B cell (primary cell): ENCODE measurements at regions not wholly inside any gene's neighbourhood (a gene's known extent, or its start where the extent isn't known, plus 50 kb on each side); places are given as distances from the start of the nearest gene placed in this dataset.

Source experiments
- ATAC-seq: fragments of 200-7000 bp; cut with Tn5 transposase; one replicate; pipeline ENCODE4 v1.10.0; 2021; ENCODE audit warnings: low read depth, mild to moderate bottlenecking, moderate number of reproducible peaks, moderate library complexity
- CTCF ChIA-PET: fragments of 350-600 bp; sonication (Branson Sonifier 250); formaldehyde crosslinking; loops from one replicate; lab custom pipeline; 2021; ENCODE audit warnings: antibody characterized with exemption, inconsistent platforms; lab: Charles Lee
- POLR2A ChIA-PET: fragments of 350-600 bp; sonication (Branson Sonifier 250); formaldehyde crosslinking; loops from one replicate; lab custom pipeline; 2021; ENCODE audit warnings: antibody characterized with exemption; lab: Charles Lee
- DNase-seq: peaks from one replicate; pipeline ENCODE4 v3.0.0; 2013
- H2AFZ ChIP-seq: 2 replicates; pipeline ENCODE4 v1.6.1; 2012; ENCODE audit warnings: mild to moderate bottlenecking, low read depth, low read length; ENCODE audit not compliant: insufficient read depth, poor library complexity, severe bottlenecking
- H3K27ac ChIP-seq, 2 donors: 1 replicate in 1 of 2; 2 replicates in 1 of 2; pipeline ENCODE4 v1.5.1; 2012 to 2013; ENCODE audit warnings: low read length in 2 of 2, mild to moderate bottlenecking in 2 of 2, moderate library complexity in 1 of 2
- H3K27me3 ChIP-seq, 4 experiments: fragments of 200-600 bp in 1 of 4; sonication (generic) in 1 of 4; replicated peaks in 1 of 4; 1 replicate in 2 of 4; 2 replicates in 2 of 4; pipeline versions ENCODE4 v1.6.1 to v1.7.0; 2013 to 2016; ENCODE audit warnings: low read length in 3 of 4, mild to moderate bottlenecking in 2 of 4, mixed read lengths in 1 of 4, moderate library complexity in 1 of 4; ENCODE audit not compliant: insufficient read depth in 4 of 4, control insufficient read depth in 3 of 4; ENCODE audit errors: control extremely low read depth in 1 of 4
- H3K36me3 ChIP-seq, 2 experiments: replicated peaks in 1 of 2; 1 replicate in 1 of 2; 2 replicates in 1 of 2; pipeline versions ENCODE4 v1.6.1 to v1.7.1; 2013; ENCODE audit warnings: low read length in 1 of 2; ENCODE audit not compliant: insufficient read depth in 2 of 2, control insufficient read depth in 1 of 2; ENCODE audit errors: control extremely low read depth in 1 of 2, extremely low read depth in 1 of 2
- H3K4me1 ChIP-seq, 2 donors: fragments of 200-600 bp in 1 of 2; sonication (generic) in 1 of 2; 1 replicate in 1 of 2; 2 replicates in 1 of 2; pipeline versions ENCODE4 v1.5.1 to v1.6.1; 2013 to 2017; ENCODE audit warnings: low read length in 2 of 2; ENCODE audit not compliant: control insufficient read depth in 2 of 2, insufficient read depth in 2 of 2
- H3K4me2 ChIP-seq: replicated peaks from 2 replicates; pipeline ENCODE3; 2012; ENCODE audit warnings: mild to moderate bottlenecking, low read depth, low read length; ENCODE audit not compliant: poor library complexity, severe bottlenecking
- H3K4me3 ChIP-seq, 5 experiments: fragments of 200-600 bp in 1 of 5; sonication (generic) in 1 of 5; 1 replicate in 3 of 5; 2 replicates in 2 of 5; pipeline versions ENCODE4 v1.5.1 to v1.7.0; 2011 to 2016; ENCODE audit warnings: low read length in 4 of 5, mild to moderate bottlenecking in 4 of 5, low read depth in 2 of 5, control low read depth in 1 of 5, moderate library complexity in 1 of 5; ENCODE audit not compliant: insufficient read depth in 1 of 5; ENCODE audit errors: control extremely low read depth in 1 of 5, extremely low read depth in 1 of 5
- H3K79me2 ChIP-seq: fragments of 200-600 bp; sonication (generic); one replicate; pipeline ENCODE4 v1.6.0; 2016; ENCODE audit warnings: low read length; ENCODE audit not compliant: control insufficient read depth, insufficient read depth
- H3K9ac ChIP-seq: fragments of 200-600 bp; sonication (generic); 2 replicates; pipeline ENCODE4 v1.6.1; 2017; ENCODE audit warnings: mild to moderate bottlenecking, low read length, moderate library complexity
- H3K9me3 ChIP-seq, 3 donors: one replicate each; pipeline versions ENCODE4 v1.6.1 to v1.7.1; 2013; ENCODE audit warnings: low read length in 2 of 3; ENCODE audit not compliant: control insufficient read depth in 2 of 3, insufficient read depth in 1 of 3; ENCODE audit errors: control extremely low read depth in 1 of 3
- H4K20me1 ChIP-seq: 2 replicates; pipeline ENCODE4 v1.6.0; 2012; ENCODE audit warnings: mild to moderate bottlenecking, low read length; ENCODE audit not compliant: insufficient read depth, control insufficient read depth, poor library complexity, severe bottlenecking
- H3K27ac Mint-ChIP-seq: one replicate; pipeline ENCODE4 v1.8.0; 2021; ENCODE audit warnings: mixed read lengths
- H3K27me3 Mint-ChIP-seq: one replicate; pipeline ENCODE4 v1.8.0; 2021; ENCODE audit warnings: mixed read lengths
- H3K4me1 Mint-ChIP-seq: one replicate; pipeline ENCODE4 v1.8.0; 2021; ENCODE audit warnings: mixed read lengths
- H3K4me3 Mint-ChIP-seq: one replicate; pipeline ENCODE4 v1.8.0; 2021; ENCODE audit warnings: mixed read lengths
- H3K9me3 Mint-ChIP-seq: one replicate; pipeline ENCODE4 v1.8.0; 2022; ENCODE audit warnings: mixed read lengths; ENCODE audit not compliant: insufficient read depth
- CTCF ChIP-seq: fragments of 200-600 bp; IDR thresholded peaks from one replicate; pipeline ENCODE4 v1.8.0; 2022; ENCODE audit warnings: antibody characterized with exemption, mild to moderate bottlenecking
- EZH2 ChIP-seq: IDR thresholded peaks from 2 replicates; pipeline ENCODE4 v1.6.1; 2012; ENCODE audit warnings: borderline replicate concordance, low read depth, mild to moderate bottlenecking, moderate library complexity, low read length; ENCODE audit not compliant: insufficient read depth, poor library complexity, severe bottlenecking
- WGBS: methylation state at CpG from one replicate; pipeline ENCODE4 v1.1.5; 2013; ENCODE audit warnings: missing lambda C conversion rate; ENCODE audit not compliant: insufficient coverage; 5-methylcytosine and 5-hydroxymethylcytosine counted together
- intact Hi-C: fragments of 100-400 bp; cut with micrococcal nuclease; formaldehyde crosslinking; loops from one replicate; pipeline ENCODE4 v1.10.0; 2022

- POLR2A ChIA-PET = no interaction called here
- peaks cover 15 to 19% of the 10 kb centered on the region in 2 donors for H3K4me1 ChIP-seq
- peaks cover 0 to 3% (median 0%) of the 10 kb centered on the region in 3 donors for H3K9me3 ChIP-seq
- H3K4me3 Mint-ChIP-seq = no peak overlapping the region
- no peak overlapping the region for H3K27ac Mint-ChIP-seq
- peaks cover 0 to 7% (median 3%) of the 10 kb centered on the region in 4 experiments for H3K27me3 ChIP-seq
- intact Hi-C loops = no loop called here
- DNase-seq = no peak
- no peak overlapping the region for H2AFZ ChIP-seq
- H3K36me3 ChIP-seq = no peaks in the 10 kb centered on the region
- H3K4me3 ChIP-seq = no peak overlapping the region
- no peaks in the 10 kb centered on the region for H3K79me2 ChIP-seq
- H3K4me2 ChIP-seq = no peak overlapping the region
- TF ChIP-seq CTCF (no peak), EZH2 (no peak)
- peaks cover 12% of the 10 kb centered on the region for H3K4me1 Mint-ChIP-seq
- peaks cover 19% of the 10 kb centered on the region for H3K27me3 Mint-ChIP-seq
- no peaks in the 10 kb centered on the region for H4K20me1 ChIP-seq
- WGBS = 95% methylated on average over 8 of the region's 9 CpGs
- CTCF ChIA-PET = no interaction called here
- ATAC-seq = no peak
- H3K9me3 Mint-ChIP-seq = no peaks in the 10 kb centered on the region
- no peak overlapping the region for H3K9ac ChIP-seq
- H3K27ac ChIP-seq = no peak overlapping the region
These were observed 69.1 kb upstream of the TINAGL1 start for GRCh38 chr1:31507221-31507620.

GRCh38 chr1:31507676-31508530 is 68.4 kb upstream of the TINAGL1 start:
- peaks cover 0 to 6% (median 2%) of the 10 kb centered on the region in 4 experiments for H3K27me3 ChIP-seq

More at GRCh38 chr1:31507676-31508530, 68.4 kb upstream of the TINAGL1 start:
- Histone ChIP-seq H2AFZ (no peak overlapping the region), H3K9ac (no peak overlapping the region), H3K4me3 (no peak overlapping the region), H3K9me3 (peaks cover 0 to 3% (median 0%) of the 10 kb centered on the region in 3 donors), H3K4me2 (no peak overlapping the region), H4K20me1 (no peaks in the 10 kb centered on the region), H3K27ac (no peak overlapping the region), H3K79me2 (no peaks in the 10 kb centered on the region), H3K4me1 (peaks cover 15 to 19% of the 10 kb centered on the region in 2 donors), H3K36me3 (no peaks in the 10 kb centered on the region)
- H3K27me3 Mint-ChIP-seq = peaks cover 21% of the 10 kb centered on the region
- TF ChIP-seq CTCF = no peak
- no peak for TF ChIP-seq EZH2
- peaks cover 12% of the 10 kb centered on the region for H3K4me1 Mint-ChIP-seq
- no peak for ATAC-seq
- CTCF ChIA-PET = no interaction called here
- POLR2A ChIA-PET = no interaction called here
- no peak overlapping the region for H3K27ac Mint-ChIP-seq
- 63% methylated on average over 18 of the region's 20 CpGs for WGBS
- intact Hi-C loops = no loop called here
- H3K9me3 Mint-ChIP-seq = no peaks in the 10 kb centered on the region
- no peak overlapping the region for H3K4me3 Mint-ChIP-seq
- DNase-seq = no peak
